ENCODE measurements at regions not wholly inside any gene's neighbourhood (a gene's known extent, or its start where the extent isn't known, plus 50 kb on each side); places are given as distances from the start of the nearest gene placed in this dataset.
"Not testable (repeated sequence)": the region's sequence is repeated elsewhere in the genome, so short reads cannot be mapped to it uniquely, and the experiment has no call there.

- H3K4me3 ChIP-seq = no peak overlapping the region
- no peak for DNase-seq (ENCODE audit: low spot score)
- ATAC-seq (ENCODE audit: insufficient number of reproducible peaks, low FRiP score, low read depth) = no peak
- no peaks in the 10 kb centered on the region for H3K27me3 ChIP-seq (replicated peaks; ENCODE audit: insufficient read depth)
- H3K4me1 ChIP-seq (ENCODE audit: control insufficient read depth in 1 of 2, low read depth in 2 of 2) = no peaks in the 10 kb centered on the region
- no peak for TF ChIP-seq CTCF (IDR thresholded peaks at IDR 0.05)
- H3K27ac ChIP-seq = no peak overlapping the region
- H3K9me3 ChIP-seq = peaks cover 4% of the 10 kb centered on the region
- no peaks in the 10 kb centered on the region for H3K36me3 ChIP-seq
These were observed 105.6 kb downstream of the TMEM121 start for GRCh38 chr14:105632010-105632409.

- not testable (repeated sequence) for ATAC-seq (ENCODE audit: insufficient number of reproducible peaks, low FRiP score, low read depth); H3K4me1 ChIP-seq (ENCODE audit: control insufficient read depth in 1 of 2, low read depth in 2 of 2); H3K9me3 ChIP-seq; H3K27ac ChIP-seq; H3K27me3 ChIP-seq (replicated peaks; ENCODE audit: insufficient read depth); H3K4me3 ChIP-seq; DNase-seq (ENCODE audit: low spot score); H3K36me3 ChIP-seq
These were observed 107.2 kb downstream of the TMEM121 start for GRCh38 chr14:105633596-105633995.

- no peak for ATAC-seq (ENCODE audit: insufficient number of reproducible peaks, low FRiP score, low read depth)
- Histone ChIP-seq H3K4me1 (ENCODE audit: control insufficient read depth in 1 of 2, low read depth in 2 of 2) (peaks cover 0 to 2% of the 10 kb centered on the region in 2 donors), H3K4me3 (no peak overlapping the region), H3K9me3 (peaks cover 4% of the 10 kb centered on the region), H3K27ac (no peak overlapping the region), H3K36me3 (no peaks in the 10 kb centered on the region), H3K27me3 (replicated peaks; ENCODE audit: insufficient read depth) (no peaks in the 10 kb centered on the region)
- DNase-seq (ENCODE audit: low spot score) = no peak
- TF ChIP-seq CTCF (IDR thresholded peaks at IDR 0.05) = no peak
These were observed 109.2 kb downstream of the TMEM121 start for GRCh38 chr14:105635560-105635959.

GRCh38 chr14:105636021-105636420 is 109.6 kb downstream of the TMEM121 start:
- H3K36me3 ChIP-seq; ATAC-seq (ENCODE audit: insufficient number of reproducible peaks, low FRiP score, low read depth); H3K27ac ChIP-seq; DNase-seq (ENCODE audit: low spot score); H3K4me3 ChIP-seq; H3K4me1 ChIP-seq (ENCODE audit: control insufficient read depth in 1 of 2, low read depth in 2 of 2); H3K9me3 ChIP-seq; H3K27me3 ChIP-seq (replicated peaks; ENCODE audit: insufficient read depth): not testable (repeated sequence)

GRCh38 chr14:105636935-105637334 is 110.6 kb downstream of the TMEM121 start:
- H3K4me1 ChIP-seq (ENCODE audit: control insufficient read depth in 1 of 2, low read depth in 2 of 2) = peaks cover 0 to 9% of the 10 kb centered on the region in 2 donors
- DNase-seq (ENCODE audit: low spot score) (no peak), ATAC-seq (ENCODE audit: insufficient number of reproducible peaks, low FRiP score, low read depth) (no peak)
- H3K36me3 ChIP-seq = no peaks in the 10 kb centered on the region
- no peak for TF ChIP-seq CTCF (IDR thresholded peaks at IDR 0.05)
- no peak overlapping the region for H3K27ac ChIP-seq
- H3K9me3 ChIP-seq = peaks cover 4% of the 10 kb centered on the region
- no peak overlapping the region for H3K4me3 ChIP-seq
- H3K27me3 ChIP-seq (replicated peaks; ENCODE audit: insufficient read depth) = no peaks in the 10 kb centered on the region

- not testable (repeated sequence) for H3K27me3 ChIP-seq (replicated peaks; ENCODE audit: insufficient read depth); H3K9me3 ChIP-seq; ATAC-seq (ENCODE audit: insufficient number of reproducible peaks, low FRiP score, low read depth); DNase-seq (ENCODE audit: low spot score); H3K4me3 ChIP-seq; H3K36me3 ChIP-seq; H3K27ac ChIP-seq; H3K4me1 ChIP-seq (ENCODE audit: control insufficient read depth in 1 of 2, low read depth in 2 of 2)
These were observed 111.0 kb downstream of the TMEM121 start for GRCh38 chr14:105637345-105637744.

- H3K9me3 ChIP-seq; H3K4me1 ChIP-seq (ENCODE audit: control insufficient read depth in 1 of 2, low read depth in 2 of 2); H3K27me3 ChIP-seq (replicated peaks; ENCODE audit: insufficient read depth); H3K36me3 ChIP-seq; H3K4me3 ChIP-seq; H3K27ac ChIP-seq; ATAC-seq (ENCODE audit: insufficient number of reproducible peaks, low FRiP score, low read depth); DNase-seq (ENCODE audit: low spot score): not testable (repeated sequence)
These were observed 113.9 kb downstream of the TMEM121 start for GRCh38 chr14:105639969-105640931.
